Neuronal stem cell (in vitro differentiated cells): ENCODE measurements at regions not wholly inside any gene's neighbourhood (a gene's known extent, or its start where the extent isn't known, plus 50 kb on each side); places are given as distances from the start of the nearest gene placed in this dataset.
"Not testable (repeated sequence)": the region's sequence is repeated elsewhere in the genome, so short reads cannot be mapped to it uniquely, and the experiment has no call there.

Source experiments
- DNase-seq: peaks from one replicate; pipeline ENCODE4 v3.0.0-alpha.2; 2013; ENCODE audit warnings: low spot score
- H2AFZ ChIP-seq: one replicate; pipeline ENCODE4 v1.6.1; 2013; ENCODE audit warnings: mild to moderate bottlenecking, low read length, inconsistent platforms
- H2AK5ac ChIP-seq: 2 replicates; pipeline ENCODE4 v1.6.1; 2013; ENCODE audit warnings: low read depth, mild to moderate bottlenecking, inconsistent platforms, low read length, moderate library complexity, mixed read lengths
- H2BK120ac ChIP-seq: 2 replicates; pipeline ENCODE4 v1.6.1; 2013; ENCODE audit warnings: low read depth, mild to moderate bottlenecking, inconsistent platforms, low read length, moderate library complexity, mixed read lengths
- H2BK12ac ChIP-seq: one replicate; pipeline ENCODE4 v1.6.1; 2013; ENCODE audit warnings: low read length, inconsistent platforms
- H2BK15ac ChIP-seq: 2 replicates; pipeline ENCODE4 v1.6.1; 2013; ENCODE audit warnings: mild to moderate bottlenecking, low read length, inconsistent platforms, mixed read lengths
- H2BK5ac ChIP-seq: one replicate; pipeline ENCODE4 v1.6.1; 2013; ENCODE audit warnings: inconsistent platforms, mild to moderate bottlenecking, low read length, moderate library complexity
- H3K14ac ChIP-seq: one replicate; pipeline ENCODE4 v1.6.1; 2013; ENCODE audit warnings: low read length, inconsistent platforms
- H3K18ac ChIP-seq: 2 replicates; pipeline ENCODE4 v1.6.1; 2013; ENCODE audit warnings: low read length, inconsistent platforms
- H3K23ac ChIP-seq: 2 replicates; pipeline ENCODE4 v1.6.1; 2013; ENCODE audit warnings: low read depth, mild to moderate bottlenecking, mixed read lengths, low read length, inconsistent platforms; ENCODE audit not compliant: poor library complexity
- H3K27ac ChIP-seq: replicated peaks from 3 replicates; pipeline ENCODE4 v1.5.1; 2013; ENCODE audit warnings: low read length, inconsistent platforms
- H3K27me3 ChIP-seq, 3 experiments: 2 replicates each; pipeline ENCODE4 v1.6.1; 2013; ENCODE audit warnings: low read length in 3 of 3, mild to moderate bottlenecking in 2 of 3, inconsistent platforms in 1 of 3, low read depth in 1 of 3, mixed read lengths in 1 of 3, moderate library complexity in 1 of 3; ENCODE audit not compliant: control insufficient read depth in 3 of 3, insufficient read depth in 3 of 3
- H3K36me3 ChIP-seq, 2 donors: replicated peaks in 1 of 2; 2 replicates each; pipeline ENCODE4 v1.6.1; 2013; ENCODE audit warnings: low read length in 2 of 2; ENCODE audit not compliant: control insufficient read depth in 2 of 2, insufficient read depth in 2 of 2
- H3K4ac ChIP-seq: 2 replicates; pipeline ENCODE4 v1.6.1; 2013; ENCODE audit warnings: inconsistent platforms, mild to moderate bottlenecking, low read length, moderate library complexity
- H3K4me1 ChIP-seq, 2 donors: 1 replicate in 1 of 2; 2 replicates in 1 of 2; pipeline ENCODE4 v1.6.1; 2013; ENCODE audit warnings: low read length in 2 of 2, low read depth in 1 of 2; ENCODE audit not compliant: control insufficient read depth in 2 of 2, insufficient read depth in 1 of 2
- H3K4me2 ChIP-seq: one replicate; pipeline ENCODE4 v1.6.1; 2013; ENCODE audit warnings: mild to moderate bottlenecking, low read length, inconsistent platforms; ENCODE audit not compliant: insufficient read depth, poor library complexity, severe bottlenecking
- H3K4me3 ChIP-seq, 2 donors: 2 replicates each; pipeline ENCODE4 v1.5.1; 2013; ENCODE audit warnings: low read length in 2 of 2, mild to moderate bottlenecking in 2 of 2, inconsistent platforms in 1 of 2, moderate library complexity in 1 of 2
- H3K79me1 ChIP-seq: one replicate; pipeline ENCODE4 v1.6.1; 2013; ENCODE audit warnings: low read depth, mild to moderate bottlenecking, inconsistent platforms, low read length, moderate library complexity
- H3K9ac ChIP-seq: one replicate; pipeline ENCODE4 v1.6.1; 2013; ENCODE audit warnings: mild to moderate bottlenecking, low read depth, low read length, inconsistent platforms; ENCODE audit not compliant: poor library complexity
- H3K9me3 ChIP-seq, 2 donors: replicated peaks in 1 of 2; 2 replicates each; pipeline versions ENCODE3 to v1.6.1; 2013; ENCODE audit warnings: low read length in 2 of 2, mild to moderate bottlenecking in 2 of 2, inconsistent platforms in 1 of 2, low read depth in 1 of 2, mixed read lengths in 1 of 2, moderate library complexity in 1 of 2; ENCODE audit not compliant: control insufficient read depth in 2 of 2, insufficient read depth in 1 of 2
- H4K8ac ChIP-seq: one replicate; pipeline ENCODE4 v1.6.1; 2013; ENCODE audit warnings: low read depth, mild to moderate bottlenecking, inconsistent platforms, low read length, moderate library complexity
- H4K91ac ChIP-seq: one replicate; pipeline ENCODE4 v1.6.1; 2013; ENCODE audit warnings: low read length, low read depth, mild to moderate bottlenecking, inconsistent platforms; ENCODE audit not compliant: poor library complexity
- WGBS, 2 donors: extraction: QIAGEN DNeasy Blood & Tissue Kit; methylation state at CpG; one replicate each; pipeline ENCODE4 v1.1.7; 2013; ENCODE audit warnings: missing lambda C conversion rate in 2 of 2, mixed read lengths in 1 of 2; ENCODE audit not compliant: insufficient read length in 2 of 2, insufficient replicate concordance in 1 of 2; ENCODE audit errors: extremely low coverage in 2 of 2; 5-methylcytosine and 5-hydroxymethylcytosine counted together

DNA sequence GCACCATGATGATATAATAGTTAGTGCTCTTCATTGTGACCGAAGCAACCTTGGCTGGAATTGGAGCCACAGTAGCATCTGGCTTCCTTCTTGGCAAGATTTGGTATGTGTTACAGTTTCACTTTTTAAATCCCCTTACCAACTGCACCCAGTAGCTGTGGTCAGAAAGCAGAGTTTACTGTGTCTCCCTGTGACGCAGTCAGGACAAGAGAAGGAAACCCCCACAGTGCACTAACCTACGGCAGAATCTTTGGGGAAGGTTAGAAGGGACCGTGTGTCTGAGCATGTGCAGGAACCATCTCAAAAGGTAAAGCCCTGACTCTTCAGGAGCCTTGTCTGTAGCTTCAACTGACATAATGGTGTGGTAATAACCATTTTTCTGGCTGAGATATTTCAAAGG, 138.4 kb downstream of the FAM72C start:
- H4K91ac ChIP-seq, H3K36me3 ChIP-seq, H3K23ac ChIP-seq, H4K8ac ChIP-seq, H3K4me3 ChIP-seq, H3K27ac ChIP-seq, H3K9ac ChIP-seq, H3K27me3 ChIP-seq, H2AFZ ChIP-seq, H2BK5ac ChIP-seq, H3K79me1 ChIP-seq, H2BK120ac ChIP-seq, H3K14ac ChIP-seq, H3K4me2 ChIP-seq, H3K18ac ChIP-seq, H2BK15ac ChIP-seq, DNase-seq, H3K9me3 ChIP-seq, H2BK12ac ChIP-seq, H2AK5ac ChIP-seq, H3K4me1 ChIP-seq, H3K4ac ChIP-seq: not testable (repeated sequence)
- WGBS, 2 donors, result no CpG with 5 or more reads among the region's 4 CpGs

DNA sequence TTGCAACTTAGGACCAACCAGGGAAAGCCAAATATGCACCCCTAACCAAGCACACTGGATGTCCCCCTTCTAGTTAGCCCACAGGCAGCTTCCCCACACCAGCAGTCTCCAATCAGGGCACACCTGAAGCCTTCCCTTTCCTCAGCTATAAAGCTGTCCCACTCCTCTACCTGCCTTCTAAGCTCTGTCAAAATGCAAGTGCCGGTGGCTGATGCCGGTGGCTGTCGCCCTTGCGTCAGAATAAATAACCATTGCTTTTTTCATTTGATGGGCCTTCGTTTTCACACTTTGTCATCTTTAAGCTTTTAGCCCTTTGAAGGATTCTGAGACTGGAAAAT, 139.4 kb downstream of the FAM72C start:
- no CpG with 5 or more reads among the region's 5 CpGs for WGBS, 2 donors
- H3K9ac ChIP-seq, H2AK5ac ChIP-seq, H3K14ac ChIP-seq, H3K4me2 ChIP-seq, H3K9me3 ChIP-seq, H3K23ac ChIP-seq, H2BK15ac ChIP-seq, H3K79me1 ChIP-seq, H3K18ac ChIP-seq, H3K4me1 ChIP-seq, H4K91ac ChIP-seq, H3K4me3 ChIP-seq, H3K27me3 ChIP-seq, H3K27ac ChIP-seq, H2BK120ac ChIP-seq, H4K8ac ChIP-seq, H2BK12ac ChIP-seq, H2AFZ ChIP-seq, H2BK5ac ChIP-seq, DNase-seq, H3K4ac ChIP-seq, H3K36me3 ChIP-seq: not testable (repeated sequence)

DNA sequence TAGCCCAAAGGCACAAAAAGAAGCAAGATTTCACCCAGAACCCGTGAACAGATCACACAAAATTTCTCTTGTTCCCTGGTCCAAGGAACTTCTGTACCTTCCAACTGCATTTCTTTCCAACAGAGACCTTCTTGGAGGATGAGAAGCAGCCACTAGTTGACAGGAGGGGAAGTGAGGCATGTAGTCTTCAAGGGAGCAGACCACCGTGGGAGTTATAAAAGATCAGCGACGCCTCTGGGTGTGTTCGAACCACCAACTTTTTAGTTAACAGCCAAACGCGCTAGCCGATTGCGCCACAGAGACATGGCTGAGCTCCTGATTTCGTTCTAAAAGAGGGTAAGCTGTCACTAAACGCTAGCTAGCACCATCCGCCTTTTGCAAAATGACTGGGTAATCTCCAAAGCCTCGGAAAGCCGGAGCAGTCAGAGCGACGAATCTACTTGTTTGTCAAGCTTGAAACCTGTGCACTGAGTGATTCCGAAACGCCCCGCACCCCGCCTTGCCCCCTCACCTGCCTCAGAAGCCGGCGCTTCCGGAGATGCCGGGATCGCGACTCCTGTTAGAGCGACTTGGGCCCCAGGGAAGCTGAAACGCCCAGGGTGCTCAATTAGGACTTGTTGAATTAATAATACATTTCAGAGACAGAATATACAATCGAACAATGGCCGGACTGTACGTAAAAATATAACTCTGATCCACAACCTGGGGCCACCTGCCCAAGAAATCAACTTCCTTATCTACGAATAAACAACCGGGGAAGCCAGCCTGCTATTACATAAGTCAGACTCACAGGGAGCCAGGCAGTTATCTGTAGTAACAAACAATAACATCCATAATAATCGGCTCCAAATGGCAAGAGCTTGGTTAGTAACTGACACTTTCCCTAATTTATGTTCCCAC, 140.1 kb downstream of the FAM72C start:
- not testable (repeated sequence) for H3K4me1 ChIP-seq, H2AK5ac ChIP-seq, H3K27ac ChIP-seq, H4K91ac ChIP-seq, H4K8ac ChIP-seq, H2BK120ac ChIP-seq, H2AFZ ChIP-seq, H3K4me2 ChIP-seq, H3K4me3 ChIP-seq, H3K14ac ChIP-seq, H2BK12ac ChIP-seq, H3K27me3 ChIP-seq, H2BK15ac ChIP-seq, DNase-seq, H3K9me3 ChIP-seq, H3K23ac ChIP-seq, H3K4ac ChIP-seq, H2BK5ac ChIP-seq, H3K79me1 ChIP-seq, H3K9ac ChIP-seq, H3K36me3 ChIP-seq, H3K18ac ChIP-seq
- no CpG with 5 or more reads among the region's 34 CpGs for WGBS, 2 donors

DNA sequence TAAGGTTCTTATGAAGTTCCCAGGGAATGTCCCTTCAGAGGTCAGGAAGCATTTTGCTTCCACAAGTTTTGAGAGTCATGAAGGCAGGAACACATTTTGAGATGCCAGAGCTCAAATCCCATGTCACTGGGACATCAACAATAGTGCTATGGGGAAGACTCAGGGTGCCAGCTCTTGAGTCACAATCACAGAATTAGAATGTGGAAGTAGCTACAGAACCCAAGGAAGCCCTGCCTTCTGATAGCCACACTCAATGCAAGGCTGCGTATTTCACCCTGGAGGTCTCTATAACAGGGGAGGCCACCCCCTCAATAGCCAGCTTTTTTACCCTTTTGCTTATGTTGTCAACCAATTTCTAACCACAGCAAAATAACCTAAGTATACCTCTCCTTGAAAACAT, 145.6 kb downstream of the FAM72C start:
- H3K79me1 ChIP-seq, H3K23ac ChIP-seq, H4K8ac ChIP-seq, H3K4ac ChIP-seq, H3K18ac ChIP-seq, DNase-seq, H3K9ac ChIP-seq, H2BK120ac ChIP-seq, H3K9me3 ChIP-seq, H2AFZ ChIP-seq, H3K27ac ChIP-seq, H3K4me2 ChIP-seq, H3K14ac ChIP-seq, H3K4me1 ChIP-seq, H4K91ac ChIP-seq, H3K4me3 ChIP-seq, H2BK12ac ChIP-seq, H3K36me3 ChIP-seq, H2BK15ac ChIP-seq, H2AK5ac ChIP-seq, H3K27me3 ChIP-seq, H2BK5ac ChIP-seq: not testable (repeated sequence)
- WGBS, 2 donors, result no CpG with 5 or more reads among the region's 1 CpG
